OCI-LY7 (cell line): ENCODE measurements at regions not wholly inside any gene's neighbourhood (a gene's known extent, or its start where the extent isn't known, plus 50 kb on each side); places are given as distances from the start of the nearest gene placed in this dataset.

Experiments
- EZH2phosphoT487 ChIP-seq: fragments of 200-600 bp; sonication (generic); IDR thresholded peaks from 2 replicates; pipeline ENCODE4 v1.6.1; 2018; ENCODE audit warnings: low read depth, borderline replicate concordance, mild to moderate bottlenecking, mixed run types, antibody characterized with exemption, low read length, moderate library complexity, mixed read lengths
- TF ChIP-seq, protein P1 (sequence below): fragments of 200-600 bp; sonication (generic); conservative IDR thresholded peaks from 2 replicates; pipeline ENCODE4 v1.5.1; 2014; ENCODE audit warnings: mild to moderate bottlenecking, antibody characterized with exemption, low read length, moderate library complexity, mixed read lengths

DNA sequence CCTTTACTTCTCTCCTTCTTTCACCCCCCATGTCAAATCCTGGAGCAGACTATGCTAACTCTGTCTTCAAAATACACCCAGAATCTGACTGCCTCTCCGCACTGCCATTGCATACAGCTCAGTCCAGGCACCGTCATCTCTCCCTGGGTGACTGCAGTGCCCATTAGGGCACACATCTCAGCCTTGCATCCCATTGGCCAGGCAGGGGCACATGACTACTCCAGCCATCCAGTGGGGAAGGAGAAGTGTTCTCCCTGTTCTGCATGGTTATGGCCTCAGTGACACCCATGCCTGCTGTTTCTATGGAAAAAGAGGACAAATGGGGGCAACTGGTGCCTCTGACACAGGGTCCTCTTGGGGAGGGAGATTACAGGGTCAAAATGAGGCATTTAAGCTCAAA, 270.5 kb downstream of the MATN1 start:
- no peak for TF ChIP-seq EZH2phosphoT487
- TF ChIP-seq, protein P1, sequence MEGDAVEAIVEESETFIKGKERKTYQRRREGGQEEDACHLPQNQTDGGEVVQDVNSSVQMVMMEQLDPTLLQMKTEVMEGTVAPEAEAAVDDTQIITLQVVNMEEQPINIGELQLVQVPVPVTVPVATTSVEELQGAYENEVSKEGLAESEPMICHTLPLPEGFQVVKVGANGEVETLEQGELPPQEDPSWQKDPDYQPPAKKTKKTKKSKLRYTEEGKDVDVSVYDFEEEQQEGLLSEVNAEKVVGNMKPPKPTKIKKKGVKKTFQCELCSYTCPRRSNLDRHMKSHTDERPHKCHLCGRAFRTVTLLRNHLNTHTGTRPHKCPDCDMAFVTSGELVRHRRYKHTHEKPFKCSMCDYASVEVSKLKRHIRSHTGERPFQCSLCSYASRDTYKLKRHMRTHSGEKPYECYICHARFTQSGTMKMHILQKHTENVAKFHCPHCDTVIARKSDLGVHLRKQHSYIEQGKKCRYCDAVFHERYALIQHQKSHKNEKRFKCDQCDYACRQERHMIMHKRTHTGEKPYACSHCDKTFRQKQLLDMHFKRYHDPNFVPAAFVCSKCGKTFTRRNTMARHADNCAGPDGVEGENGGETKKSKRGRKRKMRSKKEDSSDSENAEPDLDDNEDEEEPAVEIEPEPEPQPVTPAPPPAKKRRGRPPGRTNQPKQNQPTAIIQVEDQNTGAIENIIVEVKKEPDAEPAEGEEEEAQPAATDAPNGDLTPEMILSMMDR = no peak
